ENCODE measurements at regions not wholly inside any gene's neighbourhood (a gene's known extent, or its start where the extent isn't known, plus 50 kb on each side); places are given as distances from the start of the nearest gene placed in this dataset.

DNA sequence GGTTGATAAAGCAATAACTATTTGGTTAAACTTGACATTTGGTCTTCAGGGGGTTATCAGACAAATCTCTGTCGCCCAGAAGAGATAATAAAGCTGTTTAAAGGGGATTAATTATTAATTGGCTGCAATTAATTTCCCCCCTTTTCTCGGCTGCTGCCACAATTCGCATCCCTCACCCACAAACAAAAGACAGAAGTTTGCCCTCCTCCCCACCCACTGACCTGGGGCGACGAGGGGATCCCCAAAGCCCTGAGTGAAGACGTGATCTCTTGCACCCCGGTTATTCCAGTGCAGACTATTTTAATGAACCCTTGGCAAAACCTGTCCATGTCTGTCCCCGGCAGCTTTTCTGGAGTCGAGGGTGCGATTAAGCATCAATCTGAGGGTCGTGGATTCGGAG lies 55.7 kb upstream of the TMEM33 start (continued):
- TF ChIP-seq, protein P1, sequence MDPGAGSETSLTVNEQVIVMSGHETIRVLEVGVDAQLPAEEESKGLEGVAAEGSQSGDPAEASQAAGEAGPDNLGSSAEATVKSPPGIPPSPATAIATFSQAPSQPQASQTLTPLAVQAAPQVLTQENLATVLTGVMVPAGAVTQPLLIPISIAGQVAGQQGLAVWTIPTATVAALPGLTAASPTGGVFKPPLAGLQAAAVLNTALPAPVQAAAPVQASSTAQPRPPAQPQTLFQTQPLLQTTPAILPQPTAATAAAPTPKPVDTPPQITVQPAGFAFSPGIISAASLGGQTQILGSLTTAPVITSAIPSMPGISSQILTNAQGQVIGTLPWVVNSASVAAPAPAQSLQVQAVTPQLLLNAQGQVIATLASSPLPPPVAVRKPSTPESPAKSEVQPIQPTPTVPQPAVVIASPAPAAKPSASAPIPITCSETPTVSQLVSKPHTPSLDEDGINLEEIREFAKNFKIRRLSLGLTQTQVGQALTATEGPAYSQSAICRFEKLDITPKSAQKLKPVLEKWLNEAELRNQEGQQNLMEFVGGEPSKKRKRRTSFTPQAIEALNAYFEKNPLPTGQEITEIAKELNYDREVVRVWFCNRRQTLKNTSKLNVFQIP (CRISPR knock-in tag; IDR thresholded peaks at IDR 0.05; ENCODE audit: borderline replicate concordance, low read depth), result no peak
- TF ChIP-seq ZNF70 (CRISPR knock-in tag; IDR thresholded peaks at IDR 0.05) (no peak), ISL1 (CRISPR knock-in tag; IDR thresholded peaks at IDR 0.05) (no peak)

DNA sequence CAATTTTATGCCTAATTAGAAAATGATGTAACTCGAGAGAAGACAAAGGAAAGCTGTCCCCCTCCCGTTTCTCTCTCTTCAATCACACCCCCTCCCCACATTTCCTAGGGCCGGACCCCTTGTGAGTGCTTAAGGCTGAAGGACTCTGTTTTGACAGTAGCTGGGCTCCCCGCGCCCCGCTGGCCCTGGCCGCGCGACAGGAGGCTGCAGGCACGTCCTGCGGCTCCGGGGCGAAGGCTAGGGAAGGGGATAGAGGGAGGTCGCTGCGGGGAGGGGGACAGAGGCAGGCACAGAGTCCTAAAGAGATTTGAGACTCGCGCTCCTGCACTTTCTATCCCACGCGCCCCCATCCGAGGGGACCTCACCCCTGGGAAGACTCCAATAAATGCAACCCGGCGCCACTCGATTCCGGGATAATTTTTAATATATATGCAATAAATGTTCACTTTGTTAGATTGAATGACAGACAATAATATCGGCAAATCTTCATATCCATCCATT lies 56.2 kb upstream of the TMEM33 start:
- TF ChIP-seq, protein P2, sequence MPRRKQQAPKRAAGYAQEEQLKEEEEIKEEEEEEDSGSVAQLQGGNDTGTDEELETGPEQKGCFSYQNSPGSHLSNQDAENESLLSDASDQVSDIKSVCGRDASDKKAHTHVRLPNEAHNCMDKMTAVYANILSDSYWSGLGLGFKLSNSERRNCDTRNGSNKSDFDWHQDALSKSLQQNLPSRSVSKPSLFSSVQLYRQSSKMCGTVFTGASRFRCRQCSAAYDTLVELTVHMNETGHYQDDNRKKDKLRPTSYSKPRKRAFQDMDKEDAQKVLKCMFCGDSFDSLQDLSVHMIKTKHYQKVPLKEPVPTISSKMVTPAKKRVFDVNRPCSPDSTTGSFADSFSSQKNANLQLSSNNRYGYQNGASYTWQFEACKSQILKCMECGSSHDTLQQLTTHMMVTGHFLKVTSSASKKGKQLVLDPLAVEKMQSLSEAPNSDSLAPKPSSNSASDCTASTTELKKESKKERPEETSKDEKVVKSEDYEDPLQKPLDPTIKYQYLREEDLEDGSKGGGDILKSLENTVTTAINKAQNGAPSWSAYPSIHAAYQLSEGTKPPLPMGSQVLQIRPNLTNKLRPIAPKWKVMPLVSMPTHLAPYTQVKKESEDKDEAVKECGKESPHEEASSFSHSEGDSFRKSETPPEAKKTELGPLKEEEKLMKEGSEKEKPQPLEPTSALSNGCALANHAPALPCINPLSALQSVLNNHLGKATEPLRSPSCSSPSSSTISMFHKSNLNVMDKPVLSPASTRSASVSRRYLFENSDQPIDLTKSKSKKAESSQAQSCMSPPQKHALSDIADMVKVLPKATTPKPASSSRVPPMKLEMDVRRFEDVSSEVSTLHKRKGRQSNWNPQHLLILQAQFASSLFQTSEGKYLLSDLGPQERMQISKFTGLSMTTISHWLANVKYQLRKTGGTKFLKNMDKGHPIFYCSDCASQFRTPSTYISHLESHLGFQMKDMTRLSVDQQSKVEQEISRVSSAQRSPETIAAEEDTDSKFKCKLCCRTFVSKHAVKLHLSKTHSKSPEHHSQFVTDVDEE (CRISPR knock-in tag; IDR thresholded peaks at IDR 0.05), result no peak
- TF ChIP-seq ZNF70 (CRISPR knock-in tag; IDR thresholded peaks at IDR 0.05) (no peak), ESRRG (CRISPR knock-in tag; IDR thresholded peaks at IDR 0.05) (no peak), ZFP30 (CRISPR knock-in tag; IDR thresholded peaks at IDR 0.05) (no peak), ZNF565 (CRISPR knock-in tag; conservative IDR thresholded peaks at IDR 0.05; ENCODE audit: low read depth) (no peak), ZNF8 (CRISPR knock-in tag; IDR thresholded peaks at IDR 0.05) (no peak), OSR1 (CRISPR knock-in tag; IDR thresholded peaks at IDR 0.05) (no peak), PPARA (CRISPR knock-in tag; IDR thresholded peaks at IDR 0.05; ENCODE audit: borderline replicate concordance) (no peak), TCF4 (CRISPR knock-in tag; IDR thresholded peaks at IDR 0.05; ENCODE audit: borderline replicate concordance) (no peak), ZFP3 (CRISPR knock-in tag; IDR thresholded peaks at IDR 0.05) (no peak), GLIS3 (CRISPR knock-in tag; IDR thresholded peaks at IDR 0.05) (no peak), ISL1 (CRISPR knock-in tag; IDR thresholded peaks at IDR 0.05) (no peak), ZC3H10 (CRISPR knock-in tag; IDR thresholded peaks at IDR 0.05) (no peak)
- TF ChIP-seq, protein P1 (CRISPR knock-in tag; IDR thresholded peaks at IDR 0.05; ENCODE audit: borderline replicate concordance, low read depth), result no peak
- TF ChIP-seq, protein P3, sequence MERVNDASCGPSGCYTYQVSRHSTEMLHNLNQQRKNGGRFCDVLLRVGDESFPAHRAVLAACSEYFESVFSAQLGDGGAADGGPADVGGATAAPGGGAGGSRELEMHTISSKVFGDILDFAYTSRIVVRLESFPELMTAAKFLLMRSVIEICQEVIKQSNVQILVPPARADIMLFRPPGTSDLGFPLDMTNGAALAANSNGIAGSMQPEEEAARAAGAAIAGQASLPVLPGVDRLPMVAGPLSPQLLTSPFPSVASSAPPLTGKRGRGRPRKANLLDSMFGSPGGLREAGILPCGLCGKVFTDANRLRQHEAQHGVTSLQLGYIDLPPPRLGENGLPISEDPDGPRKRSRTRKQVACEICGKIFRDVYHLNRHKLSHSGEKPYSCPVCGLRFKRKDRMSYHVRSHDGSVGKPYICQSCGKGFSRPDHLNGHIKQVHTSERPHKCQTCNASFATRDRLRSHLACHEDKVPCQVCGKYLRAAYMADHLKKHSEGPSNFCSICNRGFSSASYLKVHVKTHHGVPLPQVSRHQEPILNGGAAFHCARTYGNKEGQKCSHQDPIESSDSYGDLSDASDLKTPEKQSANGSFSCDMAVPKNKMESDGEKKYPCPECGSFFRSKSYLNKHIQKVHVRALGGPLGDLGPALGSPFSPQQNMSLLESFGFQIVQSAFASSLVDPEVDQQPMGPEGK (CRISPR knock-in tag; IDR thresholded peaks at IDR 0.05; ENCODE audit: borderline replicate concordance), result no peak
- no peak for ATAC-seq

DNA sequence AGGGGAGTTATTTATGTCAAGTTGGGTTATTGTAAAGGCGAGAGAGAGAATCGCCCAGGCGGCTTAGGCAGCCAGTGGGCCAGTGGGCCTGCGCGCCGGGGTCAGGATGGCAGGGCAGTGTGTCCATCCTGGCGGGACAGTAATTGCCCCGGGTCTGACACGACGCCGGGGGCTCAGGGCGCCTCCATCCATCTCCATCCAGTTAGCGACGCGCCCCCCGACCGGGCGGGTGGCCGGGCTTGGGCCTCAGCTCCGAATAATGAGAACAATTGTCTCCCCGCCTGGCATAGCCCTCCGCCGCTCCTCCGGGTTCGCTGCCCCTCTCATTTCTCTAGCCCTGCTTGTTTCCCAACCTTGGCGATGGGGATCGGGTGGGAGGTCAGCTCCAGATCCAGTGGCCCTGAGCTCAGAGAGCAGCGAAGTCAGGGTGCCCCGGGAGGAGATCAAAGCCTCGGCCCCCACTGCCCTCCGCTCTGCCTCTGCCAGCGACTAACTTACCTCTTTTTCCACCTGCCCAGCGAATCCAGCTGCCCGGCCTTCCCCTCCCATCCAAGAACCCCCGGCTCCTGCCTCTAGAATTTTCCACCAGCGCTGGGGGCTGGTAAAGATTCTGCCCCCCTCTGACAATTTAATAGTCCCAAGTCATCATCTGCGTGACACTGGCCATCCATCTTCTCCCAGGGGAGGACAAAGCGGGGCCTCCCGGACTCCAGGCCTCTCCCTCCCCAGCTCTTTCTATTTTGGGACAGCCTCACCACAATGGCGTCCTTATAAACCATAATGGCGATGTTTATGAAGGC lies 56.9 kb upstream of the TMEM33 start:
- no peak for TF ChIP-seq ZNF70 (CRISPR knock-in tag; IDR thresholded peaks at IDR 0.05)
- no peak for TF ChIP-seq TOX (CRISPR knock-in tag; IDR thresholded peaks at IDR 0.05; ENCODE audit: borderline replicate concordance)
- TF ChIP-seq ZNF565 (CRISPR knock-in tag; conservative IDR thresholded peaks at IDR 0.05; ENCODE audit: low read depth), result no peak
- no peak for TF ChIP-seq ZFP3 (CRISPR knock-in tag; IDR thresholded peaks at IDR 0.05)
- TF ChIP-seq ESRRG (CRISPR knock-in tag; IDR thresholded peaks at IDR 0.05), result no peak
- ATAC-seq, result no peak

DNA sequence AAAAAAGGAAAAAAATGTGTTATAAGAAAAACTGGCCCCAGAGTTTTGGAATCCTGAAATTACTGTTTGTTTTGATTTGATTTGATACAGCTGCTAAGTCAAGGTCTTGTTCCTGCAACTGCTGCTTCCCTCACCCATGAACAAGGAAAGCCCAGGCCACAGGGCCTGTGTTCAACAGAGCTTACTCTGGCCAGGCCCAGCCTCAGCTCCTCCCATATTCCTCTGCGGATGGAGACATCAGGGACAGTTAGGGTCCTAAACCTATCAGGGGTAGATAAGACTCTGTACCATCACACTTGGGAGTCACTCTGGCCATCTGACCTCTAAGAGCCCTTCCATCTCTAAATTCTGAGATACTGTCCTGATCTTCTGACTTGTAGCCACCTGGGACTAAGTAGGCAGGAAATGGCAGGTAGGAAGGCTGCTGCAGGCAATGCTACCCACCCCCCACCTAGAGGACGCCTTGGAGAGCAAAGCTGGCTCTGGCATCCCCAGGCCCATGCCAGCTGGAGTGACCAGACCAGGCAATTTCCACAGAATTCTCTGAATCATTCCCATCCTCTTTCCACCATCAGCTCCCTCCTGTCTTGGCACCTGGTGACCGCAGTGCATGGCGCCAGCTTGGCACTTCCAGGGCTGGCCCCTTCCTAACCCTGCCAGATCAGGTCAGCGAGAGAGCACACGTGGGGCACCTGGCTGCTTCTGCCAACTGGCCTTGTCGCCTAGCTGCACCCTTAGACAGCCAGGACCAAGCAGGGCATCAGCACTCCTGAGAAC lies 58.0 kb upstream of the TMEM33 start:
- no peak for ATAC-seq
- TF ChIP-seq, protein P3 (CRISPR knock-in tag; IDR thresholded peaks at IDR 0.05; ENCODE audit: borderline replicate concordance), result no peak
- no peak for TF ChIP-seq ISL1 (CRISPR knock-in tag; IDR thresholded peaks at IDR 0.05)
- TF ChIP-seq ZFP30 (CRISPR knock-in tag; IDR thresholded peaks at IDR 0.05), result no peak
- TF ChIP-seq TCF4 (CRISPR knock-in tag; IDR thresholded peaks at IDR 0.05; ENCODE audit: borderline replicate concordance), result no peak
- TF ChIP-seq, protein P1 (CRISPR knock-in tag; IDR thresholded peaks at IDR 0.05; ENCODE audit: borderline replicate concordance, low read depth), result no peak

All from SK-N-SH treated with all-trans-retinoic acid at 6 μM for 48 hours (cell line).